Lower leg skin (tissue), 4 donors: ENCODE measurements at regions not wholly inside any gene's neighbourhood (a gene's known extent, or its start where the extent isn't known, plus 50 kb on each side); places are given as distances from the start of the nearest gene placed in this dataset.

Experiments used
- DNase-seq, 2 donors: peaks; one replicate each; pipeline ENCODE4 v3.0.0-alpha.2; 2019; ENCODE audit warnings: low spot score in 2 of 2
- H3K4me3 ChIP-seq: fragments of 200-600 bp; sonication (generic); 2 replicates; pipeline ENCODE4 v1.5.1; 2017; ENCODE audit warnings: mild to moderate bottlenecking, low read depth; ENCODE audit not compliant: poor library complexity, severe bottlenecking
- POLR2A ChIP-seq, 2 donors: fragments of 450-650 bp; IDR thresholded peaks; one replicate each; pipeline ENCODE4 v1.6.1; 2016 to 2017; ENCODE audit warnings: antibody characterized with exemption in 2 of 2, mild to moderate bottlenecking in 1 of 2, moderate library complexity in 1 of 2
- WGBS, 2 donors: methylation state at CpG; one replicate each; pipeline ENCODE4 v1.1.5; 2018; 5-methylcytosine and 5-hydroxymethylcytosine counted together
- intact Hi-C: fragments of 100-400 bp; cut with DNase I; formaldehyde crosslinking; loops from one replicate; pipeline ENCODE4 v1.15.0; 2023; ENCODE audit warnings: low total_unique reads
- TF ChIP-seq, protein P1 (sequence below), 3 donors: fragments of 450-650 bp; IDR thresholded peaks; one replicate each; pipeline ENCODE4 v1.5.1; 2016; ENCODE audit warnings: antibody characterized with exemption in 3 of 3, mild to moderate bottlenecking in 3 of 3, moderate library complexity in 2 of 3

DNA sequence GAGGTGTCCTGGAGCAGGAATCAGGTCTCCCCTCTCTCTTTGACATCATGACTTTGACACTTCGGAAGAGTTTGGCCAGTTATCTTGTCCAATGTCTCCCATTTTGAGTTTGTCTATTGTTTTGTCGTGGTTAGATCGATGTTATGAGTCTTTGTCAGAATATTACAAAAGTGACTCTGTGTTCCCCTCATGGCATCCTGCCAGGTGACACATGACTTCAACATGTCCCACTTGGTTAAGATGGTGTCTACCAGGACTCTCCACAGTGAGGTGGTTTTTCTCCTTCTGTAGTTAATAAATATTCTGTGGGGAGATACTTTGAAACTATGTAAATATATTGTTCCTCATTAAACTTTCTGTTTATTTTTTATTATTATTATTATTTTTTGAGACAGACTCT lies 76.6 kb upstream of the BZW1 start:
- 61 to 76% methylated on average over 3 of the region's 3 CpGs for WGBS, 2 donors
- intact Hi-C loops = no loop called here
- no peak for DNase-seq
- no peak for TF ChIP-seq POLR2A (IDR thresholded peaks at IDR 0.05)
- TF ChIP-seq, protein P1, sequence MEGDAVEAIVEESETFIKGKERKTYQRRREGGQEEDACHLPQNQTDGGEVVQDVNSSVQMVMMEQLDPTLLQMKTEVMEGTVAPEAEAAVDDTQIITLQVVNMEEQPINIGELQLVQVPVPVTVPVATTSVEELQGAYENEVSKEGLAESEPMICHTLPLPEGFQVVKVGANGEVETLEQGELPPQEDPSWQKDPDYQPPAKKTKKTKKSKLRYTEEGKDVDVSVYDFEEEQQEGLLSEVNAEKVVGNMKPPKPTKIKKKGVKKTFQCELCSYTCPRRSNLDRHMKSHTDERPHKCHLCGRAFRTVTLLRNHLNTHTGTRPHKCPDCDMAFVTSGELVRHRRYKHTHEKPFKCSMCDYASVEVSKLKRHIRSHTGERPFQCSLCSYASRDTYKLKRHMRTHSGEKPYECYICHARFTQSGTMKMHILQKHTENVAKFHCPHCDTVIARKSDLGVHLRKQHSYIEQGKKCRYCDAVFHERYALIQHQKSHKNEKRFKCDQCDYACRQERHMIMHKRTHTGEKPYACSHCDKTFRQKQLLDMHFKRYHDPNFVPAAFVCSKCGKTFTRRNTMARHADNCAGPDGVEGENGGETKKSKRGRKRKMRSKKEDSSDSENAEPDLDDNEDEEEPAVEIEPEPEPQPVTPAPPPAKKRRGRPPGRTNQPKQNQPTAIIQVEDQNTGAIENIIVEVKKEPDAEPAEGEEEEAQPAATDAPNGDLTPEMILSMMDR (IDR thresholded peaks at IDR 0.05) = no peak
- H3K4me3 ChIP-seq = no peak overlapping the region

DNA sequence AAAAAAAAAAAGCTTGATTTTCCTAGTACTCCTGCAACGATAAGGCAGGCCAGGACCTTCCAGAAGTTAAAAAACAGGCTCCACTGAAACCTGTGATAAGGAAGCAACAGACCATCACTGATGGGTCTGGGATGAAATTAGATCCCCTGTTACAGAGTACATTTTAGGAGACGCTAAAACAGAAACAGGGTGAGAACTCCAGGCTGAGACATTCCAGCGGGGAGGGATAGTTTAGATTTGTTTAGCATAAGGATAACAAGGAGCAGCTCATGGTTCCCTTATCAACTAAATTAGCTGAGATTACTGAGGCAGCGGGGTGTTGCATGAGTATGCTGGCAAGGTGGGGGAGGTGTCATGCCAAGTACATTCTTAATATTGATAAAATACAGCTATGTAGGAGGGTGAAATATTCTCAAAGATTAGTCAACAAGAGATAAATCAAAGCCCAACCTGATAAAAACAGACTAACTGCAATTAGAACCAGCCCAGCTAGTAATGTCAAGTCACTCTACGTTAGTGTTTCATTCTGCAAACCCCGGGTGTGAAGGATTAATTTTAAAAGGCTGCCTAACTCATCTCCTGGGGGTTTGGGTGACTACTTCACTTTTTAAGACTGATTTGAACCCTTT lies 75.0 kb upstream of the BZW1 start:
- intact Hi-C loops = no loop called here
- no peak overlapping the region for H3K4me3 ChIP-seq
- no peak for DNase-seq
- 46 to 48% methylated on average over 6 of the region's 6 CpGs for WGBS, 2 donors
- no peak for TF ChIP-seq POLR2A (IDR thresholded peaks at IDR 0.05)
- TF ChIP-seq, protein P1 (IDR thresholded peaks at IDR 0.05) = no peak

DNA sequence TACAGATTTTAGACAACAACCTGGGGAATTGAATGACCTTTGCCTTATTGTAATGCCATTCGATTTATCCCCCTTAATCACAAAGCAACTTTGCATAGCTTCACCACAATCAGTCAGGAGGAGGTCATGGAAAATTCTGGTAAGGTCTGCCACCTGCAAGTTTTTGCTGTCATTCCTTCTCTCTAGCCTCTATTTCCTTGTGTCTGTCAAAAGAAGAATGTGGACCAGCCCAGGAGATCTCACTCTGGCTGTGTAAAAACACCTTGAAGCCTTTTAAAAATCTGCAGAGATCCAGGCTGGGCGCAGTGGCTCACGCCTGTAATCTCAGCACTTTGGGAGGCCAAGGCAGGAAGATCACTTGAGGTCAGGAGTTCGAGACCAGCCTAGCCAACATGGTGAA lies 74.1 kb upstream of the BZW1 start:
- DNase-seq = no peak
- intact Hi-C loops = no loop called here
- WGBS, 2 donors = 90 to 97% methylated on average over 4 of the region's 4 CpGs
- no peak for TF ChIP-seq POLR2A (IDR thresholded peaks at IDR 0.05)
- TF ChIP-seq, protein P1 (IDR thresholded peaks at IDR 0.05) = no peak
- H3K4me3 ChIP-seq = no peak overlapping the region

DNA sequence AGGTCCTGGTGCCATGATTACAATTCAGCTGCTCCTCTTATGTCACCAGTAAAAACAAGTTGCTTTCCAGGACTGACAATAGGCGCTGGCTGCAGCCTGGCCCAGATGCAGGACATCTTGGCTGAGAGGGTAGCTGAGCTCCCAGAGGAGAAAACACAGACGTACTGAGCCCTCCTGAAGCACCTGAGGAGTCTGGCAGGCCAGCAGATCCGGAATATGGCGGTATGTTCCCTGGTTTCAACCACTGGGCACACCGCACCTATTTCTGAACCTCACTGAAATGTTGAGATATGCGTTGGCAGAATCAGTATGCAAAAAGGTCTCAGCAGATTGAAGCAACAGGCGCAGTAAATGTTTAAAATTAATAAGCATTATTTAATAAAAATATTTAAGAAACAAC lies 73.1 kb upstream of the BZW1 start:
- DNase-seq = no peak
- TF ChIP-seq POLR2A (IDR thresholded peaks at IDR 0.05) = no peak
- TF ChIP-seq, protein P1 (IDR thresholded peaks at IDR 0.05) = no peak
- WGBS, 2 donors = 86 to 90% methylated on average over 7 of the region's 7 CpGs
- no peak overlapping the region for H3K4me3 ChIP-seq
- intact Hi-C loops = no loop called here

DNA sequence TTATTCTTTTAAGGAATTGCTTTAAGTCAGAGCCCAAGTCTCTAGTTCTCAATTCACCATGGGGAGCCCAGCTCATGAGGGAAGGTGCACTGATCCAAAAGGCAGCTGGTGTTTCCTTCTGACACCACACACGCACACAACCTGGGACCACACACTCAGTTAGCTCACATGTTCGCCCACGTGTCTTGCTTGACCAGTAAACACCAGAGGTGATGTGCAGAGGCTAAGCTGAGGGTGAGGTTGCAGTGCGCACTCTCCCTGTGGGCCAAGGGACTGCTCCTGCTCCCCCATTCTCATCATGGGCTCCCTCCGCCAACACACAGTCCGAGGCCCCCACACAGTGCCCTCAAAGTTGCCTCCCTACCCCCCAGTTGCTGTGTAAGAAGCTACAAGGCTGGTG lies 70.8 kb upstream of the BZW1 start:
- TF ChIP-seq, protein P1 (IDR thresholded peaks at IDR 0.05) = no peak
- no peak for TF ChIP-seq POLR2A (IDR thresholded peaks at IDR 0.05)

More for the DNA sequence above, 70.8 kb upstream of the BZW1 start:
- intact Hi-C loops = no loop called here
- WGBS, 2 donors = 85 to 90% methylated on average over 6 of the region's 6 CpGs
- no peak overlapping the region for H3K4me3 ChIP-seq
- DNase-seq = no peak
